Upper lobe of left lung (tissue), 6 donors: ENCODE measurements at regions not wholly inside any gene's neighbourhood (a gene's known extent, or its start where the extent isn't known, plus 50 kb on each side); places are given as distances from the start of the nearest gene placed in this dataset.

Experiments
- ATAC-seq, 2 donors: fragments of 200-7000 bp; cut with Tn5 transposase; one replicate each; pipeline ENCODE4 v1.9.1; 2022; ENCODE audit warnings: mild to moderate bottlenecking in 2 of 2, moderate library complexity in 2 of 2; ENCODE audit not compliant: low FRiP score in 2 of 2
- DNase-seq, 2 donors: peaks; one replicate each; pipeline ENCODE4 v3.0.0-alpha.2; 2019 to 2020
- H3K27ac ChIP-seq, 4 donors: fragments of 200-600 bp; sonication (generic); one replicate each; pipeline ENCODE4 v1.5.1; 2016 to 2019
- H3K27me3 ChIP-seq, 4 donors: fragments of 200-600 bp; sonication (generic); one replicate each; pipeline ENCODE4 v1.5.1; 2017 to 2019
- H3K36me3 ChIP-seq, 4 donors: fragments of 200-600 bp; sonication (generic); one replicate each; pipeline ENCODE4 v1.5.1; 2016 to 2019
- H3K4me1 ChIP-seq, 4 donors: fragments of 200-600 bp; sonication (generic); one replicate each; pipeline ENCODE4 v1.5.1; 2018 to 2019
- H3K4me3 ChIP-seq, 4 donors: fragments of 200-600 bp; sonication (generic); one replicate each; pipeline ENCODE4 v1.5.1; 2017 to 2019; ENCODE audit warnings: mild to moderate bottlenecking in 2 of 4, moderate library complexity in 1 of 4
- H3K9me3 ChIP-seq, 4 donors: fragments of 200-600 bp; sonication (generic); one replicate each; pipeline ENCODE4 v1.5.1; 2018 to 2019
- CTCF ChIP-seq, 6 experiments: fragments of 450-650 bp in 4 of 6; fragments of 200-600 bp in 2 of 6; sonication (generic) in 2 of 6; IDR thresholded peaks; one replicate each; pipeline ENCODE4 v1.5.1; 2016 to 2019; ENCODE audit warnings: antibody characterized with exemption in 6 of 6
- EP300 ChIP-seq, 4 donors: sonication (generic); formaldehyde crosslinking; IDR thresholded peaks; one replicate each; pipeline ENCODE4 v1.5.1; 2017; ENCODE audit warnings: antibody characterized with exemption in 4 of 4, control low read depth in 2 of 4
- POLR2A ChIP-seq, 4 donors: fragments of 450-650 bp; IDR thresholded peaks; one replicate each; pipeline ENCODE4 v1.5.1; 2016 to 2017; ENCODE audit warnings: antibody characterized with exemption in 4 of 4, mild to moderate bottlenecking in 2 of 4
- POLR2AphosphoS5 ChIP-seq, 2 donors: sonication (generic); formaldehyde crosslinking; IDR thresholded peaks; one replicate each; pipeline ENCODE4 v1.5.1; 2017; ENCODE audit warnings: antibody characterized with exemption in 2 of 2
- WGBS, 2 donors: methylation state at CpG; one replicate each; pipeline ENCODE4 v1.1.5; 2017 to 2018; 5-methylcytosine and 5-hydroxymethylcytosine counted together
- donor health status: DM: no; HTN: no; CAD: no; lungs with moderate emphysema.
- donor health status: DM: no; HTN: yes; CAD: no; lungs with severe emphysema.

- Histone ChIP-seq H3K4me1 (no peaks in the 10 kb centered on the region), H3K27me3 (no peaks in the 10 kb centered on the region), H3K36me3 (no peaks in the 10 kb centered on the region), H3K4me3 (no peak overlapping the region), H3K27ac (no peak overlapping the region), H3K9me3 (no peaks in the 10 kb centered on the region)
- whole genome bisulfite sequencing, 2 donors: 75 to 77% methylated on average over 7 to 8 of the region's 8 CpGs
- DNase-seq (no peak), ATAC-seq (no peak)
- no peak for TF ChIP-seq POLR2A (IDR thresholded peaks at IDR 0.05)
- TF ChIP-seq CTCF (IDR thresholded peaks at IDR 0.05): no peak
- no peak for TF ChIP-seq EP300 (IDR thresholded peaks at IDR 0.05)
- no peak for TF ChIP-seq POLR2AphosphoS5 (IDR thresholded peaks at IDR 0.05)
Observed at GRCh38 chr16:65988024-65988595, 378.4 kb upstream of the CDH5 start.

GRCh38 chr16:65984296-65984695 lies 382.2 kb upstream of the CDH5 start:
- Histone ChIP-seq H3K27me3 (no peaks in the 10 kb centered on the region), H3K27ac (no peak overlapping the region), H3K9me3 (no peaks in the 10 kb centered on the region), H3K4me3 (no peak overlapping the region), H3K36me3 (no peaks in the 10 kb centered on the region), H3K4me1 (no peaks in the 10 kb centered on the region)
- DNase-seq (no peak), ATAC-seq (no peak)
- TF ChIP-seq POLR2AphosphoS5 (IDR thresholded peaks at IDR 0.05): no peak
- TF ChIP-seq EP300 (IDR thresholded peaks at IDR 0.05): no peak
- no peak for TF ChIP-seq CTCF (IDR thresholded peaks at IDR 0.05)
- no peak for TF ChIP-seq POLR2A (IDR thresholded peaks at IDR 0.05)
- 27 to 30% methylated on average over 3 of the region's 3 CpGs for WGBS, 2 donors

GRCh38 chr16:65981057-65981456 lies 385.4 kb upstream of the CDH5 start:
- H3K4me3 ChIP-seq: no peak overlapping the region
- 63 to 75% methylated on average over 2 of the region's 2 CpGs for WGBS, 2 donors
- no peak overlapping the region for H3K27ac ChIP-seq
- no peaks in the 10 kb centered on the region for H3K36me3 ChIP-seq
- ATAC-seq: no peak
- no peaks in the 10 kb centered on the region for H3K27me3 ChIP-seq
- H3K9me3 ChIP-seq: no peaks in the 10 kb centered on the region
- H3K4me1 ChIP-seq: no peaks in the 10 kb centered on the region
- DNase-seq: no peak
- TF ChIP-seq EP300 (IDR thresholded peaks at IDR 0.05) (no peak), POLR2A (IDR thresholded peaks at IDR 0.05) (no peak), CTCF (IDR thresholded peaks at IDR 0.05) (no peak), POLR2AphosphoS5 (IDR thresholded peaks at IDR 0.05) (no peak)

GRCh38 chr16:65975049-65975708 lies 391.3 kb upstream of the CDH5 start:
- H3K4me3 ChIP-seq: no peak overlapping the region
- H3K4me1 ChIP-seq: no peaks in the 10 kb centered on the region
- no peaks in the 10 kb centered on the region for H3K36me3 ChIP-seq
- H3K27me3 ChIP-seq: no peaks in the 10 kb centered on the region
- DNase-seq: no peak
- no peak for ATAC-seq
- H3K9me3 ChIP-seq: no peaks in the 10 kb centered on the region
- 62 to 87% methylated on average over 7 of the region's 7 CpGs for WGBS, 2 donors
- no peak overlapping the region for H3K27ac ChIP-seq
- no peak for TF ChIP-seq CTCF (IDR thresholded peaks at IDR 0.05)
- no peak for TF ChIP-seq POLR2AphosphoS5 (IDR thresholded peaks at IDR 0.05)
- TF ChIP-seq EP300 (IDR thresholded peaks at IDR 0.05): no peak
- TF ChIP-seq POLR2A (IDR thresholded peaks at IDR 0.05): no peak

- DNase-seq: no peak
Observed at GRCh38 chr16:65967376-65967775, 399.1 kb upstream of the CDH5 start.

More at GRCh38 chr16:65967376-65967775, 399.1 kb upstream of the CDH5 start:
- Histone ChIP-seq H3K36me3 (no peaks in the 10 kb centered on the region), H3K4me1 (no peaks in the 10 kb centered on the region), H3K27ac (no peak overlapping the region), H3K27me3 (no peaks in the 10 kb centered on the region), H3K9me3 (no peaks in the 10 kb centered on the region), H3K4me3 (no peak overlapping the region)
- ATAC-seq: no peak
- WGBS, 2 donors: 74 to 75% methylated on average over 4 of the region's 4 CpGs
- TF ChIP-seq POLR2A (IDR thresholded peaks at IDR 0.05): no peak
- no peak for TF ChIP-seq EP300 (IDR thresholded peaks at IDR 0.05)
- TF ChIP-seq POLR2AphosphoS5 (IDR thresholded peaks at IDR 0.05): no peak
- no peak for TF ChIP-seq CTCF (IDR thresholded peaks at IDR 0.05)
